Prostate gland (tissue), 2 donors: ENCODE measurements at regions not wholly inside any gene's neighbourhood (a gene's known extent, or its start where the extent isn't known, plus 50 kb on each side); places are given as distances from the start of the nearest gene placed in this dataset.

Source experiments
- POLR2A ChIP-seq: fragments of 450-650 bp; IDR thresholded peaks from one replicate; pipeline ENCODE4 v1.6.1; 2016; ENCODE audit warnings: antibody characterized with exemption, mild to moderate bottlenecking
- TF ChIP-seq, protein P1 (sequence below), 4 experiments: fragments of 200-600 bp in 2 of 4; fragments of 450-650 bp in 2 of 4; sonication (generic) in 2 of 4; IDR thresholded peaks; 1 replicate in 3 of 4; 2 replicates in 1 of 4; pipeline ENCODE4 v1.5.1; 2016 to 2019; ENCODE audit warnings: antibody characterized with exemption in 4 of 4, mild to moderate bottlenecking in 2 of 4, moderate library complexity in 2 of 4

DNA sequence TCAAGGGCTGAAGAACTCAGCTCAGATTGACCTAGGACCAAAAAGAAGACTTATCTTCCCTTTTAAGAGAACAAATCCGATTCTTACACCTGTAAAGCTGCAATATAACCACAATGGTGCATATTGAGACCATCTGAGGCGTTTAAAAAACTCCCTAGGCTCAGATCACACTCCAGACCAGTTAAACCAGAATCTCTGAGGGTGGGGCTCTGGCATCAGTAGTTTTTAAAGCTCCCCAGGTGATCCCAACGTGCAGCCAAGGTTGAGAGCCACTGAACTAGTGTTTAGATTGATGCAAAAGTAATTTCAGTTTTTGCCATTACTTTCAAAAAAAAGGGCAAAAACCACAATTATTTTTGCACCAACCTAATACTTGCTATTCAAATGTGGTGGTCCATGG lies 73.9 kb upstream of the GPM6B start:
- TF ChIP-seq, protein P1, sequence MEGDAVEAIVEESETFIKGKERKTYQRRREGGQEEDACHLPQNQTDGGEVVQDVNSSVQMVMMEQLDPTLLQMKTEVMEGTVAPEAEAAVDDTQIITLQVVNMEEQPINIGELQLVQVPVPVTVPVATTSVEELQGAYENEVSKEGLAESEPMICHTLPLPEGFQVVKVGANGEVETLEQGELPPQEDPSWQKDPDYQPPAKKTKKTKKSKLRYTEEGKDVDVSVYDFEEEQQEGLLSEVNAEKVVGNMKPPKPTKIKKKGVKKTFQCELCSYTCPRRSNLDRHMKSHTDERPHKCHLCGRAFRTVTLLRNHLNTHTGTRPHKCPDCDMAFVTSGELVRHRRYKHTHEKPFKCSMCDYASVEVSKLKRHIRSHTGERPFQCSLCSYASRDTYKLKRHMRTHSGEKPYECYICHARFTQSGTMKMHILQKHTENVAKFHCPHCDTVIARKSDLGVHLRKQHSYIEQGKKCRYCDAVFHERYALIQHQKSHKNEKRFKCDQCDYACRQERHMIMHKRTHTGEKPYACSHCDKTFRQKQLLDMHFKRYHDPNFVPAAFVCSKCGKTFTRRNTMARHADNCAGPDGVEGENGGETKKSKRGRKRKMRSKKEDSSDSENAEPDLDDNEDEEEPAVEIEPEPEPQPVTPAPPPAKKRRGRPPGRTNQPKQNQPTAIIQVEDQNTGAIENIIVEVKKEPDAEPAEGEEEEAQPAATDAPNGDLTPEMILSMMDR (IDR thresholded peaks at IDR 0.05), result no peak
- no peak for TF ChIP-seq POLR2A
